ENCODE measurements at regions not wholly inside any gene's neighbourhood (a gene's known extent, or its start where the extent isn't known, plus 50 kb on each side); places are given as distances from the start of the nearest gene placed in this dataset.

DNA sequence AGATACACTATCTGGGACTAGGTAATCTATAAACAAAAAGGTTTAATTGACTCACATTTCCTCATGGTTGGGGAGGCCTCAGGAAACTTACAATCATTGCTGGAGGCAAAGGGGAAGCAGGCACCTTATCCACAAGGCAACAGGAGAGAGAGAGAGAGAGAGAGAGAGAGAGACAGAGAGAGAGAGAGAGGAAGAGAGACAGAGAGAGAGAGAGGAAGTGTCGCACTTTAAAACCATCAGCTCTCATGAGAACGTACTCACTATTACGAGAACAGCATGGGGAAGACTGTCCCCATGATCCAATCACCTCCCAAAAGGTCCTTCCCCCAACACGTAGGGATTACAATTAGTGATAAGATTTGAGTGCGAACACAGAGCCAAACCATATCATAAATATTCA is 253.5 kb upstream of the TRIB2 start:
- TF ChIP-seq, protein P1, sequence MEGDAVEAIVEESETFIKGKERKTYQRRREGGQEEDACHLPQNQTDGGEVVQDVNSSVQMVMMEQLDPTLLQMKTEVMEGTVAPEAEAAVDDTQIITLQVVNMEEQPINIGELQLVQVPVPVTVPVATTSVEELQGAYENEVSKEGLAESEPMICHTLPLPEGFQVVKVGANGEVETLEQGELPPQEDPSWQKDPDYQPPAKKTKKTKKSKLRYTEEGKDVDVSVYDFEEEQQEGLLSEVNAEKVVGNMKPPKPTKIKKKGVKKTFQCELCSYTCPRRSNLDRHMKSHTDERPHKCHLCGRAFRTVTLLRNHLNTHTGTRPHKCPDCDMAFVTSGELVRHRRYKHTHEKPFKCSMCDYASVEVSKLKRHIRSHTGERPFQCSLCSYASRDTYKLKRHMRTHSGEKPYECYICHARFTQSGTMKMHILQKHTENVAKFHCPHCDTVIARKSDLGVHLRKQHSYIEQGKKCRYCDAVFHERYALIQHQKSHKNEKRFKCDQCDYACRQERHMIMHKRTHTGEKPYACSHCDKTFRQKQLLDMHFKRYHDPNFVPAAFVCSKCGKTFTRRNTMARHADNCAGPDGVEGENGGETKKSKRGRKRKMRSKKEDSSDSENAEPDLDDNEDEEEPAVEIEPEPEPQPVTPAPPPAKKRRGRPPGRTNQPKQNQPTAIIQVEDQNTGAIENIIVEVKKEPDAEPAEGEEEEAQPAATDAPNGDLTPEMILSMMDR (IDR thresholded peaks at IDR 0.05; ENCODE audit: low read depth, low read length), result no peak
- no peak for TF ChIP-seq EZH2phosphoT487 (IDR thresholded peaks at IDR 0.05; ENCODE audit: low read depth)
